ENCODE measurements at regions not wholly inside any gene's neighbourhood (a gene's known extent, or its start where the extent isn't known, plus 50 kb on each side); places are given as distances from the start of the nearest gene placed in this dataset.

GRCh38 chr14:87879389-87879788, 113.6 kb downstream of the GALC start:
- no peak for DNase-seq

DNA sequence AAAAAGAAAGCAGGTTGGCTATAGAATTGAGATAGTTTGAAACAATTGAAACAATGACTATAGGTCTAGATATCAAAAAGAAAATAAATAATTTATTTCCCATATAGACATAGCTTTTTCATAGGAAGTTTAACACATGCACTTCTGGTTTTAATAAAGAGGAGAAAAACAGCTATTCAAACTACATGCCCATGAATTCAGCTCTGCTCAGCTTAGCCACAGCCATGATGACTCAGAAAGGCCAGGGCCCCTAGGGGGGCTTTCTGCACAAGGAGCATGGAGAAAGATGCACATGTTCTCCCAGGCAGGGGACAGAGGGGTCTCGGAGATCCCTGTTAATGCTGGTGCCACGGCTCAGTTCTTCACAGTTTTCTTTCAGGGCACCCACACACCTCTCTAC, 114.0 kb downstream of the GALC start:
- DNase-seq, result no peak

DNA sequence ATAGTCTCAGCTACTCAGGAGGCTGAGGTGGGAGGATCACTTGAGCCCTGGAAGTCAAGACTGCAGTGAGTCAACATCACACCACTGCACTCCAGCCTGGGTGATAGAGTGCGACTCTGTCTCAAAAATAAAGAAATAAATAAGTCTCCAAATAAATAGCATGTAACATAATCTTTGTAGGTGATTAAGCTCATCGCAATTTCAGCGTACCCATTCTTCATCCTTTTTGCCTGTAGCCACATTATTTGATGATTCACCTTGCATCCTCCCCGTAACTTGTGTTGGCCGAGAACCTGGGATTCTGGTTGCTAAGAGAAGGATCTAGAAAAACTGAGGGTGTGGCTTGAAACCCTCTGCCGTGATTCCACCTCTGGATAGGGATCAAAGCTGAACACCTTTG, 115.1 kb downstream of the GALC start:
- no peak for DNase-seq

DNA sequence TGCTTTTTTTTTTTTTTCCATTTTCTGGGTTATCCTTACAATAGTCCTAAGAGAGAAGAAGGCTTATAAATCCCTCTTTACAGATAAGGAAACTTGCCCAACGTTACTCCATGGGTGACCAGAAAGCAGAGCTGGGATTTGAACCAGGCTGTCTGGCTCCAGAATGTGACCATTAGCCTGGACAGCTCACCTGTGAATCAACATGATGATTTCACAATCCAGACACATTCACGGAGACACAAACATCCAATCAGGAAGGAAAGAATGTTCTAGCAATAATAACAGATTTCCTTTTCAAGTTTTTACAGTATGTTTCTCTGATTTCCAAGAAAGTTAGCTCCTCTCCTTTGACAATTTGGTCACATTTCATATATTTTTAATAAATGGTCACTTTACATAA, 118.3 kb downstream of the GALC start:
- no peak for DNase-seq

DNA sequence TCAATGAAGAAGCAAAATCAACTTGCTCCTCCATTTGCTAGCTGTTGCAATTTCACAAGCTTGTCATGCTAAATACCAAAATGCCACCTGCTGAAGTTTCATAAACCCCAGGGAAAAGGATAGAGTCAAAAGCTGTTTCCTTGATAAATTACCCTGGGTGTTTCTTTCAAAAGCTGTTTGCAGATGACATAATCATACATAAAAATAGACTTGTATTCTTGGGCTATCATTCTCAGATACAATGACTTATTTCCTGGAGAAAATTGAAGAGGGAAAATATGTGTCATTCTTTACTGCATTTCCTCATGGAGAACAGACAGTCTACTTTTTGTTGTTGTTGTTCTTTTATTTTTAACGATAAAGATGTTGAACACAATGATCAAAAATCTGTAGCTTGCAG, 119.2 kb downstream of the GALC start:
- DNase-seq, result no peak

DNA sequence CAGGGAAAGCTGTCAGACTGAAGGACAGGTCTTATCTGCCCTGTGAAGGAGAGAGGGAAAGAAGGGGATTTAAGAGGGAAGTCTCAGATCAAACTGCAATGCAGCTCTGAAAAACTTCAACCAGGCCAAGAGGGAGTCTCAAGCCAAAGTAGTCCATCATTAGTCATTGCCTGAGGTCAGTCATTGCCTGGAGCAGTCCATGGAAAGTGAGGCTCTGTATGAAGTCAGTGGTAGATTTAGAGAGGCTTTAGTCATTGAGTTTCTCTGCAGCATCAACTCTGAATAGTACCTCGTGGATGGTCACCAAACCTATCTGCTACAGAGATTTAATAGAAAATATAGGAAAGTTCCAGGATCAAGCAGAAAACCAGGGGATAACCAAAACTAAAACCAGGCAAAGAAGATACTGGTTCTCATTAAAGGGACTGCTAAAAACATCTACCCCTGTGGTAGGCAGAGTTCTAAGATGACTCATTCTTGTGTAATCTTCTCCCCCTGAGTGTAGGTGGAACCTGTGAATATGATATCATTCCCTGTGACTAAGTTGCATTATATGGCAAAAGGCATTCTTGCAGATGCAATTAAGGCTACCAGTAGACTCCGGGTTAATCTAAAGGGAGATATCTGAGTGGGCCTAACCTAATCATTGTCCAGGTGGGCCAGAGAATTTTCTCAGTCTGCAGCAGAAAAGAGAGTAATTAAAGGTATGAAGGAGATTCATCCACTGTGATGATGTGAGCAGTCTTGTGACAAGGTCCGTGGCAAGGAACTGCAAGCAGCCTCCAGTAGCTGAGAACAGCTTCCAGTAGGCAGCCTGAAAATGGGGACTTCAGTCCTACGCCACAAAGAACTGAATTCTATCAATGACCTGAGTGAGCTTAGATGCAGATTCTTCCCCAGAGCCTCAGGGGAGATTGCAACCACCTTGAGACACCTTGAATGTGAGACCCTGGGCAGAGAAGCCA, 123.1 kb downstream of the GALC start:
- no peak for DNase-seq

DNA sequence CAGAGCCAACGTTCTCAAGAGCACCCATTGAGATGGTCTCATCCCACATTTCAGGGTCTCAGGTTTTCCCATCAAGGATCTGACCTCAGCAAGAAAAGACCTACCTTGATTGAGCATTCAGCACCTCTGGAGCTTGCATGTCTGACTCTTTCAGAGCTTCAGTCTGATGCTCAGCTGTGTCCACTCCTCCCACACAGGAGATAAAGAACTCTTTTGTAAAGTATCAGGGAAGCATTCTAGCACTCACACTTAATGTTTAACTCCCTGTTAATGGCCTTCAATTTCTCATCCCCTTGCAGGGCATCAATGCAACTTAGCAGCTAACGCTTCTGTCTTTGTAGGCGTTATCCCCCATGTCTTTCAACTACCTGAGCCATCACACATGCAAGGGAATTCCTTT, 124.1 kb downstream of the GALC start:
- no peak for DNase-seq

GRCh38 chr14:87866116-87866515, 126.9 kb downstream of the GALC start:
- no peak for DNase-seq

DNA sequence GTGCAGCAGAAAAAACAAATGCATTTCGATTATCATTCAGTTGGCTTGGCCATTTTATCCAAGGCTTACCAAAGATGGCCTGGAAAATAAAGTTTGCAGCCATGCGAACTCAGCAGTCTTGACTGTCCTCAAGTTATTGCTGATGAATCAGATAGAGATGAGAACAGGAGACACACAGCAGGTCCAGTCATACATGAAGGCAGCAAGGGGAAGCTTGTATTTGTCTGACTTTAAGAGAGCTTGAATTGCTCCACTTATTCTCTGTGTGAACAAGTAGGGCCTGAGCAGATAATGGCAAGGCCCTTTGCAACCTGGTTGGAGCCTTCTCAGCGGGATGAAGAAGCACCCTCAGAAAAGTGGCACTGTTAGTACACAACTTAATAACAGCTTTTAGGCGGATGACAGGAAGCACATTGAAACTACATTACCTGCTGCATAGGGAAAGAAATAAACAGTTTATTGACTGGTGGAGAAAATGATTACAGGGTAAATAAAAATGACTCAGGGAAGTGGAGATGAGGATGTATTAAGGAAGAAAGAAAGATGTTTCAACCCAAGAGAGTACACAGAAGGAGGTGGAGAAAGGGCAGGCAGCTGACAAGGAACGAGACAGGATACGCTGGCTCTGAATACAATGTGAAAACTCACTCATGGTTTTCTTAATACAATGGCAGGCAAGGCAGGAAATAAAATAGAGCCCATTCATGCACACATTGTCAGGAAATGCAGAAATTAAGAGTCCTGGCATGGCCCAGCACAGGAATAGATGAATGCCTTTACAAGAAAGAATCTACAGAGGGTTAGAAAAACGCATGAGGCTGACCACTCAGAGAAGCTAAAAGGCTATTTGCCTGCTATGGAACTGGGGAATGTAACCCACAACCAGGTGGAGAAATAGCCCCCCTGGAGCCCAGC, 128.4 kb downstream of the GALC start:
- DNase-seq, result no peak

- no peak for DNase-seq
These were observed 129.9 kb downstream of the GALC start for GRCh38 chr14:87863047-87863446.

GRCh38 chr14:87852107-87852506, 140.9 kb downstream of the GALC start:
- no peak for DNase-seq

- no peak for DNase-seq
These were observed 141.8 kb downstream of the GALC start for GRCh38 chr14:87851190-87851589.

- no peak for DNase-seq
These were observed 145.7 kb downstream of the GALC start for GRCh38 chr14:87847216-87847755.

- no peak for DNase-seq
These were observed 152.1 kb downstream of the GALC start for GRCh38 chr14:87840906-87841305.

DNA sequence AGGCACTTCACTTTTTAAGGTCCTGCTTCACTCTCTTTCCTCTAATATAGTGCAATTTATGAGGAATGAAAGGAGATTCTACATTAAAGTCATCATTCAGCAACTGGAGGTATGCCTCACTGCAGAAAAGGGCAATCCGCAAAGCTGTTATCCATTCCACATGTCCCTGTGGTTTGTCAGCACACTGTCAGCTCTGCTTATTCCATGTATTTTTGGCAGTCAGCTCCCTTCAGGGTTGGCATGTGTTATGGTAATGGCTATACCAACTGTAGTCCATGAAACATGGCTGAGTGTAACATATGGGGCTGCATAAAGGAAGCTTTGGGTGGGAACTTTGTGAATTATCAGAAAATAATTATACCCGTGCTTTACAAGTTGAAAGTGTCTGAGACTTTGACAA, 154.1 kb downstream of the GALC start:
- DNase-seq, result no peak

GRCh38 chr14:87837296-87837695, 155.7 kb downstream of the GALC start:
- no peak for DNase-seq

GRCh38 chr14:87834594-87834993, 158.4 kb downstream of the GALC start:
- DNase-seq, result no peak

DNA sequence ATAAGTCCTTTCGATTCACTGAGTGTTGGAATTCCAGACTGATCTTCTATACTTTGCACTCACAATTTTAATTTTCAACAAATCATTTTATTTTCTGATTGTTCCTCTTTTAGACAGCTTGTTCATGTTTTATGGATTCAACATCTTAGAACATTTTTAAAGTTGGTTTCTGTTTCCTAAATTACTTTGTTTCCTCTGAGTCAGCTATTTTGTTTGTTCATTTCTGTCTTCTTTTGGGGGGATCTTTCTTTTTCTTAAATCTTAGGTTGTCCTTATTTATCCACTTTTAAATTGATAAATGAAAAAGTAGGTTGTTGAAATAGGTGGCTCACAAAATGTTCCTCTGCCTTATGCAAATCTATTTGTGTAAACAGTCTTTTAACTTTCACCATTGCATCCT, 160.0 kb downstream of the GALC start:
- DNase-seq, result no peak

DNA sequence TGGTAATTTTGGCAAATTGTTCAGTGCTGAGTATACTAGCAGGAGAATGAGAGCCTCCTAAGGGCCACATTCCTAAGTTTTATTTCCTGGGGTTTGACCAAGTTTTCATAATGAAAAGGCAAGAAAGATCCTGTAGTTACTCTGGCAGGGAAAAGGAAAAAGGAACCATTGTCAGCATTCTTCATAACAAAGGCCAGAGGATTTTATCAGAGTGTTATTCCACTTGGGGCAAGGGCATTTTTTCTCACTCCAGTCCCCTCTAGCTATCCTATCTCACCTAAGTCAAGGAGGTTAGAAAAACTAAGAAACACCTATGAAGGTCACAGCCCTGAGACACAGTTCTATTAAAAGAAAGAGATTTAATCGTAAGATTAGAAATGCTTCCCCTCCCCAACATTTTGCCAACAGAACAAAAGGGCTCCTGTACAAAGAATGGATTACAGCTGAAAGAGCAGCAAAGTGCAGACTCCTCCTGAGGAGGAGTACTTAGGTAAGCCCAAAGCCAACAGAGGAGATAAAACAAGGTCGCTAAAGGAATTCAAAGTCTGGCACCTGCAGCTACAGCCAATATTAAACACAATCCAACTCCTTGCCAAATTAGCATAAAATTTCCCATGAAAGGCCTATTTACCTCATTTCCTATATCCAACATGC, 162.4 kb downstream of the GALC start:
- no peak for DNase-seq

DNA sequence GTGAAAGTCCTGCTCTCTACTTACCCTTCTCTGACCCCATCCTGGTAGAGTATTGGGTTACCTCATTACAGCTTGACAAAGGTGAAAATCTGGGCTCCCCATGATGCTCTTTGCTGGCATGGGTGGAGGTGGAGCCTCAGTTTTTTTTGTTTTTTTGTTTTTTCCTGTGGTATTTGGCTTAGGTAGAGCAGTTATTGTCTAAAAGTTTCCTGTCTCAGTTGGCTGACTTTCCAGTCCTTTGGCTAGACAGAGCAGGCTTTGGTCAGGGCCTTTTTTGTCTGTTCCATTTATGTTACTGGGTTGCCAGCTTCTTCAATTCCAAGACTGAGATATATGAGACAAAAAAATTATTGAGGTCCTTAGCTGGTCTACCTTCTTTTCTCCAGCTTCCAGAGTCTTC, 163.4 kb downstream of the GALC start:
- no peak for DNase-seq

DNA sequence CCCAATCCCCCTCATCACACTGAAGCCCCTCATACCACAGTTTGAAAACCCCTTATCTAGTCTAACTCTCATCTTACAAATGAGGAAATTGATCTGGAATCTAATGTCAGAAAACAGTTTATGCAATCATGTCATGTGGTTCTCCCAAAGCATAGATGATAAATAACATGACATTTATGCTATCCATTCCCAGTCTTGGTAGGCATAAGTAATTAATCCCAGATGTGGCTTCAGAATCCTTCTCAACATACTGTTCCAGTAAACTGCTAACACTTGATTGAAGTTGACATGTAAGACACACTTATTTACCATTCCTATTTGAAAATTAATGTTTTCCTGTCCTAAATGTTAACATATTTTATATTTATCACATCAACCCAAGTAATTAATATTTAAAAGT, 168.7 kb downstream of the GALC start:
- DNase-seq, result no peak

GRCh38 chr14:87816416-87816815, 176.6 kb downstream of the GALC start:
- DNase-seq, result no peak

- no peak for DNase-seq
These were observed 177.9 kb downstream of the GALC start for GRCh38 chr14:87815121-87815520.

Measured in NCI-H226 (cell line).